CD4-positive, alpha-beta memory T cell (primary cell): ENCODE measurements at regions not wholly inside any gene's neighbourhood (a gene's known extent, or its start where the extent isn't known, plus 50 kb on each side); places are given as distances from the start of the nearest gene placed in this dataset.

ENCODE experiments used
- CTCF ChIA-PET: fragments of 350-600 bp; sonication (Branson Sonifier 250); formaldehyde crosslinking; loops from one replicate; lab custom pipeline; 2021; ENCODE audit warnings: inconsistent platforms; ENCODE audit not compliant: partially characterized antibody; lab: Charles Lee
- POLR2A ChIA-PET: fragments of 350-600 bp; sonication (Branson Sonifier 250); formaldehyde crosslinking; loops from one replicate; lab custom pipeline; 2021; ENCODE audit not compliant: partially characterized antibody; lab: Charles Lee
- DNase-seq, 5 donors: peaks; one replicate each; pipeline versions ENCODE4 v3.0.0 to v3.0.0-alpha.2; 2020 to 2022; ENCODE audit warnings: mixed read lengths in 1 of 5
- H3K27ac ChIP-seq: one replicate; pipeline ENCODE4 v1.7.0; 2013; ENCODE audit warnings: low read depth, low read length
- H3K27me3 ChIP-seq: 2 replicates; pipeline ENCODE4 v1.7.0; 2013; ENCODE audit warnings: mild to moderate bottlenecking, low read length, moderate library complexity; ENCODE audit not compliant: insufficient read depth
- H3K36me3 ChIP-seq: 2 replicates; pipeline ENCODE4 v1.7.0; 2013; ENCODE audit warnings: mild to moderate bottlenecking, low read length, moderate library complexity; ENCODE audit not compliant: insufficient read depth
- H3K4me1 ChIP-seq: 2 replicates; pipeline ENCODE4 v1.7.0; 2013; ENCODE audit warnings: mild to moderate bottlenecking, low read length, moderate library complexity; ENCODE audit not compliant: insufficient read depth
- H3K4me3 ChIP-seq, 2 donors: one replicate each; pipeline ENCODE4 v1.7.0; 2013; ENCODE audit warnings: low read length in 2 of 2, mild to moderate bottlenecking in 1 of 2
- H3K9me3 ChIP-seq, 2 donors: one replicate each; pipeline ENCODE4 v1.7.0; 2013; ENCODE audit warnings: low read length in 2 of 2, control low read depth in 1 of 2; ENCODE audit not compliant: control insufficient read depth in 1 of 2
- H3K27ac Mint-ChIP-seq, 7 donors: one replicate each; pipeline ENCODE4 v1.8.0; 2020 to 2021; ENCODE audit warnings: mixed read lengths in 7 of 7, mild to moderate bottlenecking in 6 of 7, inconsistent platforms in 3 of 7, moderate library complexity in 3 of 7
- H3K27me3 Mint-ChIP-seq, 2 donors: one replicate each; pipeline ENCODE4 v1.8.0; 2020 to 2021; ENCODE audit warnings: mixed read lengths in 2 of 2
- H3K36me3 Mint-ChIP-seq, 2 donors: one replicate each; pipeline ENCODE4 v1.8.0; 2020 to 2021; ENCODE audit warnings: mixed read lengths in 2 of 2, inconsistent platforms in 1 of 2, mild to moderate bottlenecking in 1 of 2
- H3K4me1 Mint-ChIP-seq, 4 donors: one replicate each; pipeline ENCODE4 v1.8.0; 2020 to 2021; ENCODE audit warnings: mixed read lengths in 4 of 4, mild to moderate bottlenecking in 1 of 4
- H3K4me3 Mint-ChIP-seq, 8 donors: one replicate each; pipeline ENCODE4 v1.8.0; 2020 to 2021; ENCODE audit warnings: mixed read lengths in 8 of 8, mild to moderate bottlenecking in 7 of 8, moderate library complexity in 6 of 8, inconsistent platforms in 3 of 8
- H3K9me3 Mint-ChIP-seq, 8 donors: one replicate each; pipeline ENCODE4 v1.8.0; 2020 to 2021; ENCODE audit warnings: mixed read lengths in 8 of 8, mild to moderate bottlenecking in 5 of 8, inconsistent platforms in 3 of 8, moderate library complexity in 1 of 8
- intact Hi-C: fragments of 100-400 bp; cut with micrococcal nuclease; formaldehyde crosslinking; loops from one replicate; pipeline ENCODE4 v1.15.1; 2023

DNA sequence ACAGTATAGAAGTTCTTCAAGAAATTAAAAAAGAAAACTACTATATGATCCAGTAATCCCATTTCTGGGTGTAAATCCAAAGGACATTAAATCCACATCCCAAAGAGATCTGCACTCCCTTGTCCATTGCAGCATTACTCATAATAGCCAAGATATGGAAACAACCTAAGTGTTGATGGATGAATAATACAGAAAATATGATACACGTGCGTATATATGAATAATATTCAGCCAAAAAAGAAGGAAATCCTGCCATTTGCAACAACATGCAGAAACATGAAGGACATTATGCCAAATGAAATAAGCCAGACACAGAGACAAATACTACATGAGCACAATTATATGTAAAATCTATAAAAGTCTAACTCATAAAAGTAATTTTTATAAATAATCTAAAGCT, 306.3 kb upstream of the ANO3 start:
- H3K9me3 ChIP-seq = no peaks in the 10 kb centered on the region
- intact Hi-C loops = no loop called here
- H3K27ac Mint-ChIP-seq = no peak overlapping the region
- ChIA-PET CTCF (no interaction called here), POLR2A (no interaction called here)
- no peaks in the 10 kb centered on the region for H3K4me1 Mint-ChIP-seq
- H3K36me3 ChIP-seq = no peaks in the 10 kb centered on the region
- no peaks in the 10 kb centered on the region for H3K27me3 ChIP-seq
- no peak overlapping the region for H3K4me3 ChIP-seq
- H3K4me3 Mint-ChIP-seq = no peak overlapping the region
- no peak for DNase-seq
- no peaks in the 10 kb centered on the region for H3K4me1 ChIP-seq
- H3K36me3 Mint-ChIP-seq = no peaks in the 10 kb centered on the region
- peaks cover 0 to 25% (median 5%) of the 10 kb centered on the region in 8 donors for H3K9me3 Mint-ChIP-seq
- no peak overlapping the region for H3K27ac ChIP-seq
- H3K27me3 Mint-ChIP-seq = no peaks in the 10 kb centered on the region

- no peaks in the 10 kb centered on the region for H3K27me3 Mint-ChIP-seq
- H3K4me1 Mint-ChIP-seq = no peaks in the 10 kb centered on the region
These were observed 305.9 kb upstream of the ANO3 start for GRCh38 chr11:26026078-26026477.

GRCh38 chr11:26027887-26028286, 304.0 kb upstream of the ANO3 start:
- peaks cover 0 to 20% (median 5%) of the 10 kb centered on the region in 8 donors for H3K9me3 Mint-ChIP-seq
- H3K36me3 Mint-ChIP-seq = no peaks in the 10 kb centered on the region
- no peaks in the 10 kb centered on the region for H3K4me1 Mint-ChIP-seq
- no peaks in the 10 kb centered on the region for H3K4me1 ChIP-seq
- no peak overlapping the region for H3K27ac ChIP-seq
- H3K4me3 ChIP-seq = no peak overlapping the region
- intact Hi-C loops = no loop called here
- CTCF ChIA-PET = no interaction called here
- no peak for DNase-seq
- H3K27me3 ChIP-seq = no peaks in the 10 kb centered on the region
- no peaks in the 10 kb centered on the region for H3K27me3 Mint-ChIP-seq
- H3K9me3 ChIP-seq = no peaks in the 10 kb centered on the region
- POLR2A ChIA-PET = no interaction called here
- H3K36me3 ChIP-seq = no peaks in the 10 kb centered on the region
- H3K4me3 Mint-ChIP-seq = no peak overlapping the region
- H3K27ac Mint-ChIP-seq = no peak overlapping the region

More at GRCh38 chr11:26026078-26026477, 305.9 kb upstream of the ANO3 start:
- Histone ChIP-seq H3K4me3 (no peak overlapping the region), H3K27me3 (no peaks in the 10 kb centered on the region), H3K36me3 (no peaks in the 10 kb centered on the region), H3K9me3 (no peaks in the 10 kb centered on the region), H3K27ac (no peak overlapping the region), H3K4me1 (no peaks in the 10 kb centered on the region)
- DNase-seq = no peak
- ChIA-PET CTCF (no interaction called here), POLR2A (no interaction called here)
- Mint-ChIP-seq H3K4me3 (no peak overlapping the region), H3K27ac (no peak overlapping the region), H3K36me3 (no peaks in the 10 kb centered on the region), H3K9me3 (peaks cover 0 to 23% (median 5%) of the 10 kb centered on the region in 8 donors)
- intact Hi-C loops = no loop called here

DNA sequence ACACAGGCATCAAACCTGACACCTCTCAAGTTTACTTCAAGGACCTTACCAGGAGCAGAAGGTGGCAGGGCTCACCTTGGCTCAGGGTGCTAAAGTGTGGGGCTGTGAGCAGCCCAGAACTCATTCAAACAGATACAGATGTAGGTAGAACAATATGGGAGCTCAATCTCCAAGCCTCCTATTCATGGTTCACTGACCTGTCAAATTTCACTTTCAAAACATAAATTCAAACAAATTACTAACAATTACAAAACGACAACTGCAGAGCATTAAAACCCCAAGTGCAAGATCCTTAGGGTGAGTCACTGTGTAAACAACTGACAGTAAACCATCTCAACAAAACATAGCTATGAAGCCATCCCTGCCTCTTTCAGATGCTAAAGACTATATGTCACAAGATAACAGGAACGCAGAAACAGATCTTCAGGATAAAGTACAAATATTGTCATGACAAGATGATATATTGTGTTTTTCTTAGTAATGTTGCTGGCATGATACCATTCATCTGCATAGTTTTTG, 303.5 kb upstream of the ANO3 start:
- no peaks in the 10 kb centered on the region for H3K36me3 Mint-ChIP-seq

GRCh38 chr11:26030399-26030798, 301.5 kb upstream of the ANO3 start:
- no peaks in the 10 kb centered on the region for H3K36me3 Mint-ChIP-seq
- intact Hi-C loops = no loop called here
- Histone ChIP-seq H3K9me3 (no peaks in the 10 kb centered on the region), H3K27ac (no peak overlapping the region), H3K4me3 (no peak overlapping the region), H3K4me1 (no peaks in the 10 kb centered on the region), H3K36me3 (no peaks in the 10 kb centered on the region), H3K27me3 (no peaks in the 10 kb centered on the region)
- H3K27me3 Mint-ChIP-seq = no peaks in the 10 kb centered on the region
- H3K4me3 Mint-ChIP-seq = no peak overlapping the region
- H3K4me1 Mint-ChIP-seq = no peaks in the 10 kb centered on the region
- ChIA-PET POLR2A (no interaction called here), CTCF (no interaction called here)
- no peak for DNase-seq
- no peak overlapping the region for H3K27ac Mint-ChIP-seq
- peaks cover 0 to 18% (median 6%) of the 10 kb centered on the region in 8 donors for H3K9me3 Mint-ChIP-seq

More for the DNA sequence above, 303.5 kb upstream of the ANO3 start:
- Histone ChIP-seq H3K27ac (no peak overlapping the region), H3K4me3 (no peak overlapping the region), H3K27me3 (no peaks in the 10 kb centered on the region), H3K36me3 (no peaks in the 10 kb centered on the region), H3K4me1 (no peaks in the 10 kb centered on the region), H3K9me3 (no peaks in the 10 kb centered on the region)
- H3K4me1 Mint-ChIP-seq = no peaks in the 10 kb centered on the region
- CTCF ChIA-PET = no interaction called here
- H3K27ac Mint-ChIP-seq = no peak overlapping the region
- peaks cover 0 to 18% (median 5%) of the 10 kb centered on the region in 8 donors for H3K9me3 Mint-ChIP-seq
- H3K27me3 Mint-ChIP-seq = no peaks in the 10 kb centered on the region
- POLR2A ChIA-PET = no interaction called here
- no peak overlapping the region for H3K4me3 Mint-ChIP-seq
- intact Hi-C loops = no loop called here
- DNase-seq = no peak

DNA sequence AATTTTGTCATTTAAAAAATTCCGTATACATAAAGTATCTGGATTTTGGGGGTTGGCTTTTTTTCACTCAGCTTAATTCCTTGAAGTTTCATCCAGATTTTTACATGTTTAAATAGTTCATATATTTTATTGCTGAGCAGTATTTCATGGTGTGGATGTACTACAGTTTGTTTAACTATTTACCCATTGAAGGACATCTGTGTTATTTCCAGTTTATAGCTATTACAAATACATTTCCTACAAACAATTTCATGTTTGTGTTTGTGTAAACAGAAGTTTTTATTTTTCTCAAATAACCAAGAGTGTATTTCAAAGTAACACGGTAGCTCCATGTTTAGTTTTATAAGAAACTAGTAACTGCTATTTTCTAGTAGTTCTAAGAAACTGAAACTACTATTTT, 299.7 kb upstream of the ANO3 start:
- Mint-ChIP-seq H3K9me3 (peaks cover 0 to 14% (median 6%) of the 10 kb centered on the region in 8 donors), H3K4me1 (no peaks in the 10 kb centered on the region), H3K27me3 (no peaks in the 10 kb centered on the region), H3K36me3 (no peaks in the 10 kb centered on the region), H3K27ac (no peak overlapping the region), H3K4me3 (no peak overlapping the region)
- POLR2A ChIA-PET = no interaction called here
- intact Hi-C loops = no loop called here
- peaks cover 0 to 4% of the 10 kb centered on the region in 2 donors for H3K9me3 ChIP-seq
- DNase-seq = no peak
- H3K27me3 ChIP-seq = no peaks in the 10 kb centered on the region
- H3K4me3 ChIP-seq = no peak overlapping the region
- CTCF ChIA-PET = no interaction called here
- no peak overlapping the region for H3K27ac ChIP-seq
- no peaks in the 10 kb centered on the region for H3K4me1 ChIP-seq
- H3K36me3 ChIP-seq = no peaks in the 10 kb centered on the region

DNA sequence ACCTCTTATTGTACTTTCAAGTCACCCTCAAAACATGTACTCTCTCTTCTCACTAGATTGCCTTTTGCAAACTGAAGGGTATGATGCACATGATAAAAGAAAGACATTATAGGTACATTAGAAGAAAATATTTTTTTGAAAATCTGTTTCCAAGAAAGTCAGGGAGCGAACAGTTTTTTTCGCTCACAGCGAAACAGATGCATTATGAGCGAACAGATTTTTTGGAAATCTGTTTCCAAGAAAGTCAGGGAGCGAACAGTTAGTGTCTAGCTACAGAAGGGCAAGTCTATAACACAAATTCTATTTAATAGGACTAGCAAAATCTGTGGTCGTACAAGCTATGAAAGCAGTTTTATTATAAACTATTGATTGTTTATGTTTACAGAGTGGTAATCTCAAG, 296.2 kb upstream of the ANO3 start:
- no peaks in the 10 kb centered on the region for H3K36me3 Mint-ChIP-seq
- Histone ChIP-seq H3K4me1 (no peaks in the 10 kb centered on the region), H3K9me3 (peaks cover 0 to 4% of the 10 kb centered on the region in 2 donors), H3K4me3 (no peak overlapping the region), H3K27ac (no peak overlapping the region), H3K27me3 (no peaks in the 10 kb centered on the region), H3K36me3 (no peaks in the 10 kb centered on the region)
- ChIA-PET CTCF (no interaction called here), POLR2A (no interaction called here)
- H3K27ac Mint-ChIP-seq = no peak overlapping the region
- no peaks in the 10 kb centered on the region for H3K27me3 Mint-ChIP-seq
- no peaks in the 10 kb centered on the region for H3K4me1 Mint-ChIP-seq
- peaks cover 0 to 14% (median 4%) of the 10 kb centered on the region in 8 donors for H3K9me3 Mint-ChIP-seq
- intact Hi-C loops = no loop called here
- no peak overlapping the region for H3K4me3 Mint-ChIP-seq
- no peak for DNase-seq

GRCh38 chr11:26037716-26038115, 294.2 kb upstream of the ANO3 start:
- ChIA-PET POLR2A (no interaction called here), CTCF (no interaction called here)
- H3K27me3 Mint-ChIP-seq = no peaks in the 10 kb centered on the region
- no peak overlapping the region for H3K4me3 Mint-ChIP-seq
- no peaks in the 10 kb centered on the region for H3K4me1 ChIP-seq
- no peaks in the 10 kb centered on the region for H3K4me1 Mint-ChIP-seq
- H3K9me3 Mint-ChIP-seq = peaks cover 0 to 14% (median 4%) of the 10 kb centered on the region in 8 donors
- no peak overlapping the region for H3K27ac ChIP-seq
- no peak overlapping the region for H3K4me3 ChIP-seq
- no peak overlapping the region for H3K27ac Mint-ChIP-seq
- H3K36me3 Mint-ChIP-seq = no peaks in the 10 kb centered on the region
- peaks cover 0 to 4% of the 10 kb centered on the region in 2 donors for H3K9me3 ChIP-seq
- H3K36me3 ChIP-seq = no peaks in the 10 kb centered on the region
- intact Hi-C loops = no loop called here
- H3K27me3 ChIP-seq = no peaks in the 10 kb centered on the region
- no peak for DNase-seq
